Hematopoietic multipotent progenitor cell treated with erythropoietin and hydrocortisone succinate and interleukin-3 and kit ligand, for 4 days (in vitro differentiated cells): ENCODE measurements at regions not wholly inside any gene's neighbourhood (a gene's known extent, or its start where the extent isn't known, plus 50 kb on each side); places are given as distances from the start of the nearest gene placed in this dataset.
"Not testable (repeated sequence)": the region's sequence is repeated elsewhere in the genome, so short reads cannot be mapped to it uniquely, and the experiment has no call there.

Experiments
- DNase-seq: peaks from one replicate; pipeline ENCODE4 v3.0.0-alpha.2; 2015

- no peak for DNase-seq
Measured at GRCh38 chr15:70387081-70387480, 289.4 kb upstream of the TLE3 start.

GRCh38 chr15:70385711-70386110, 288.0 kb upstream of the TLE3 start:
- no peak for DNase-seq

DNA sequence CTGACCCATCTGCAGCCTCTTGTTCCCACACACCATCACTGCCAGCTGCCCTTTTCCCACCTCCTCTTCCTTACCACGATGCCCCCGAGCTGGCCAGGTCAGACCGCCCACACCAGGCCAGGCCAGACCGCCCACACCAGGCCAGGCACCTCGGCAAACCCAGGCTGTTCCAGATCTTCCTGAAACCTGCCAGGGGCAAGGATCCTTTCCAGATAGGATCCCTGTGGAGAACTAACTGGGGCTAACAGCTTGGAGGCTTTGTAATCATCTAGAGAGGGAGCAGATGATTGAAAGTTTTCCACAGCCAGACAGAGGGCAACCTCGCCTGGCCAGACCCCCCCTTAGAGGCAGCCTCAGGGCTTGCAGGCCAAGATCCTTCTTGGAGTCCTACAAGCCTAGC, 287.3 kb upstream of the TLE3 start:
- DNase-seq: no peak

DNA sequence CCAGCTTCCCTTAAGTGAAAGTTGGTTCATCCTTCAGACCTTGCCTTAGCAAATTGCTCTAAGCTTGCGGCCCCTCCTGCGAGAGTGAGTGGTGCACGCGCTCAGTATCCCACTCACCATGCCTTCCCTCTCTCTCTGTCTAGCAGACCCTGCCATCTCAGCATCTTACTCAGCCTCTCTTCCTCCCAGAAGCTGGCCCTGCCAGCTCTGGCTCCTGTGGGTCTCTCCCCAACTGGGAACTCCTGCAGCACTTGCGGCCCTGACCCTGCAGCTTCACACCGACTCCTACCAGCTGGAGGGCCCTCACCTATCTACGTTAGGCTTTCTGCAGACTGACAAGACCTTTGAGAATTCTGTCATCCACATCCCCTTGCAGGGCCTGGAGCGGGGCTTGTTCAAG, 286.1 kb upstream of the TLE3 start:
- DNase-seq: no peak

DNA sequence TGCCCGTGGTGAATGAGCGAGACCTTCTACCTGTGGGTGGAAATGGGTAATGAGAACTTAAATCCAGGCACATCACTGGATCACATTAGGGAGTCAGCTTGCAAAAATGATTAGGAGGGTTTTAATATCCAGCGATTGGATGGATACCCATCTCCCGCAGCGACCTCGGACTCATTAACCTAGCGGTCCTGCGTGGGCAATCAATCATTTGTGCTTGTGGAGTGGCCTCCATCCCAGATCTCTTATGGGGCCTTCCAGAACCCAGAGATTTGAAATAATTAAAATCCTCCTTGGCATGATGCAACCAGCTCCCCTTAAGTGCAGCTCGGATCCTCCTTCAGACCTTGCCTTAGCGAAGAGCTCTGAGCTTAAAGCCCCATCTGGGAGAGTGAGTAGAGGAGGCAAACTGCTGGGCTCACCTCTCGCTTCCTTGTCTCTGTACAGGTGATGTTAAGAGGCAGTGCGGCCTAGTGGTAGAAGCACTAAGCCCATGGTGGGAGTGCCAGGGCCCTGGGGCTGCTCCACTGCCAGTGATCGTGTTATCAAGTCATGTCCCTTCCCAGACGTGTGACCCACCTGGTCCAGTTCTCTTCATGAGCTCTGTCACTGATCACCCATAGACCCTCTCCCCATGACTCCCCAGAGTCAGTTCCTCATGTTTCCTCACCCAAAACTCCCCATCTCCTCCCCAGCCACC, 285.2 kb upstream of the TLE3 start:
- no peak for DNase-seq

GRCh38 chr15:70382009-70382749, 284.5 kb upstream of the TLE3 start:
- DNase-seq: no peak

GRCh38 chr15:70379938-70380883, 282.5 kb upstream of the TLE3 start:
- peak; percentile 67 for DNase-seq

DNA sequence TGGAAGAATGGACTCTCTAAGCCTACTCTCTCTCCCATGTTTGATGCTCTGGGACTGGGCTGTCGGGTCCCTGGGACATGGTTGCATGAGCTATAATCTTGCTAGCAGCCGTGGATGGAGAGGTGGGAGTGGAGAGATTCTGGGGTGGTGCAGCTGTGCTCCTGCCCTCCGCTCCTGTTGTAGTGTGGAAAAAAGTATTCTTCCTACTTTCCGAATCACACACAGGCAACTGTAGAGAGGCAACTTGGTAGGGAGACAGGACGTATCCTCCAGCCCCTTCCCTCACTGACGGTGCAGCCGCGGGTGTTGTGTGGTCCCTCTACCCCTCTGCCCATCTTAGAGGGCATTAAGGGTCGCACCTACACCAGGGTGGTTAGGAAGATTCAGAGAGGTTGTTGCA, 281.4 kb upstream of the TLE3 start:
- DNase-seq: no peak

GRCh38 chr15:70378126-70379031, 280.7 kb upstream of the TLE3 start:
- no peak for DNase-seq

DNA sequence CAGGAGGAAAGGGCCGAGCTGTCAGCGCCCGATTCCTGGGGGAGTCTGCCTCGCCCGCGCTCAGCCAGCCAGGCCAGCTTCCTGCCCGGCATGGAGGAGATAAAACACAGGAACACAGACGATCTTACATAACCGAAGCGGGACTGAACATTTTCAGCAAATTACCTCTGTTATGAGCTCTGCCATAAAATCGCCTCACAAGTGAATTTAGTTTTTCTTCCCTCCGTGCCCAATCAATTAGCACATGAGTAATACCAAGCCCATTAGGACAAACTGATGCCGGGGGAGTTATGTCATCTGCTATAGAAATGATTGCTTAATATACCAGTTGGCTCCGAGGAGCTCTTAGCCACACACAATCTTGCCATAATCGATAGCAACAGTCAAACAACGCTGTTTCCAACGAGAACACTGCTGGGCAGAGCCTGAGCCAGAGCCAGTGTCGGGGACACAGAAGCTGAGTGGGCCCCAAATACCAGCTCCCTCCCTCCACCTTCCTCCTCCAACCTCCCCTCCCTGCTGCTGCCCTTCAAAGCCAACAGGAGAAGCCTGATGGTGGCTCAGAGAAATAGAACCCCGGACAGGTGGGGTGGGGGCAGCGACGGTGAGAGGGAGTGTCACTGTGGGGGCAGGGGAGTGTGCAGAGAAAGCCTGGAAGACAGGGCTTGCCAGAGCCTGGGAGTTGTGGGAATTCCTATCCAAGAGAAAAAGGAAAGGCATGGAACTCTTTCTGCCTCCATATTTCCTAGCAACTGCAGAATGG, 279.4 kb upstream of the TLE3 start:
- DNase-seq: peak; percentile 66

- DNase-seq: no peak
Measured at GRCh38 chr15:70376031-70376928, 278.6 kb upstream of the TLE3 start.

DNA sequence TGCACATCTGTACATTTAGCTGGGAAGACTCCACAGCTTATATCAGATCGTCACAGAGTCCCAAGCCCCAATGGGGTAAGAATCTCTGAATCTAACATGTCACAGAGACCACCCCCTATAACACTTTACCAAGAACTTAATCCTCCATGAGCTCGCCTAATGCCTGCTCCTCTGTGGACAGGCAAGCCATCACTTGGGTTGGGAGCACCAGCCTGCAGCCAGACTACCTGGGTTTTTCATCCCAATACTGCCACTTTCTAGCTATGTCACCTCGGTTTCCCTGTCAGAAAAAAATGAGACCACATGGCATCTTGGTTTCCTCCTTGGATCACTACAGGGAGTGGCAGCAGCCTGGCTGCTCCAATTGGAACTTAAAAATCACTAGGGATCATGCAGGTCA, 277.9 kb upstream of the TLE3 start:
- DNase-seq: no peak

GRCh38 chr15:70375006-70375431, 277.3 kb upstream of the TLE3 start:
- DNase-seq: peak; percentile 31

- DNase-seq: no peak
Measured at GRCh38 chr15:70374096-70374495, 276.4 kb upstream of the TLE3 start.

- DNase-seq: not testable (repeated sequence)
Measured at GRCh38 chr15:70373439-70373838, 275.7 kb upstream of the TLE3 start.

DNA sequence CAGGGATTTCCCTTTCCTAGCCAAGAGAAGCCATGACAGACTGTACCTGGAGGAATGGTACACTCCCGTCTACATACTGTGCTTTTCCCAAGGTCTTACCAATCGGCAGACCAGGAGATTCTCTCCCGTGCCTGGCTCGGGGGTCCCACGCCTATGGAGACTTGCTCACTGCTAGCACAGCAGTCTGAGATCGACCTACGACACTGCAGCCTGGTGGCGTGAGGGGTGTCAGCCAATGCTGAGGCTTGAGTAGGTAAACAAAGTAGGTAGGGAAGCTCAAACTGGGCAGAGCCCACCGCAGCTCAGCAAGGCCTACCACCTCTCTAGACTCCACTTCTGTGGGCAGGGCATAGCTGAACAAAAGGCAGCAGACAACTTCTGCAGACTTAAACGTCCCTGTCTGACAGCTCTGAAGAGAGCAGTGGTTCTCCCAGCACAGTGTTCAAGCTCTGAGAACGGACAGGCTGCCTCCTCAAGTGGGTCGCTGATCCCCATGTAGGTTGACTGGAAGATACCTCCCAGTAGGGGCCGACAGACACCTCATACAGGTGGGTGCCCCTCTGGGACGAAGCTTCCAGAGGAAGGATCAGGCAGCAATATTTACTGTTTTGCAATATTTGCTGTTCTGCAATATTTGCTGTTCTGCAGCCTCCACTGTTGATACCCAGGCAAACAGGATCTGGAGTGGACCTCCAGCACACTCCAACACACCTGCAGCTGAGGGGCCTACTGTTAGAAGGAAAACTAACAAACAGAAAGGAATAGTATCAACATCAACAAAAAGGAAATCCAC, 270.4 kb upstream of the TLE3 start:
- not testable (repeated sequence) for DNase-seq

- not testable (repeated sequence) for DNase-seq
Measured at GRCh38 chr15:70364023-70364422, 266.3 kb upstream of the TLE3 start.

DNA sequence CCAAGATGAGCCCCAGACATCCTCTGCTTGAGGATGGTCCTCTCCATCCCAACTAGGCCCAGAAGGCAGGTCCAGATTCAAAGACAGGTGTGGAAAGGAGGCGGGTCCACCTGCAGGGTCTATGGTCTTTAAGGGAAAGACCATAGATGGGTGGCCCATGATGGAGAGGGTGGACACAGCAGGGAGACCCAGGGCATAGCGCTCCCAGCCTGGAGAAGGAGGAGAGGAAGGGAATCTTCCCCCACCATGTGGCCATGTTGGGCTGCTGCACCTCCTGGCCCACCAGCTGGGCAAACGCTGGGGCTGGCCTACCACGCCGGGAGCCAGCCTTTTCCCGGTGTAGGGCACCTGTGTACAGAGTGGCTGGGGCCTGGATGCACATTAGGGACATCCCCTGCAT, 265.2 kb upstream of the TLE3 start:
- peak; percentile 39 for DNase-seq

- no peak for DNase-seq
Measured at GRCh38 chr15:70362350-70362749, 264.6 kb upstream of the TLE3 start.

DNA sequence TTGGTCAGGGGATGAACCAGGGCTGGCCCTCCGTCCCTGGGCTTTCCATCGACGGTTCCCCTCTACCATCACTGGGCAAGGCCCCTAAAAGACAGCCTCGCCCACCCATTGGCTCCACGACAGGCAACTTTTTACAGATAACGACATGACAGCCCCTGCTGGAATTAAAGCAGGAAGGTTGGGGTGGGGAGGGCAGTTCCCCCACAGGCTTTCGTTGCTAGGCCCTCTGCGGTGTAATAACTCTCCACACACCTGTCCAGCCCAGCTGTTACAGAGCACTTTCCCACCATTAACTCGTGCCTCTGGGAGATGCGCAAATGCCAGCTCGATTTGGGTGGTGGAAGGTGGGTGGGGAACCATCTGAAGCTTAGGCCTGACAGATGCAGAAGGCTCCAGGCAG, 264.2 kb upstream of the TLE3 start:
- DNase-seq: no peak
